ENCODE measurements at regions not wholly inside any gene's neighbourhood (a gene's known extent, or its start where the extent isn't known, plus 50 kb on each side); places are given as distances from the start of the nearest gene placed in this dataset.

GRCh38 chr11:19409307-19409706 lies 168.6 kb upstream of the E2F8 start:
- TF ChIP-seq CTCF (IDR thresholded peaks at IDR 0.05) (no peak), POLR2A (IDR thresholded peaks at IDR 0.05) (no peak)

All from esophagus squamous epithelium (tissue), 4 donors.